Glutamatergic neuron (in vitro differentiated cells): ENCODE measurements at regions not wholly inside any gene's neighbourhood (a gene's known extent, or its start where the extent isn't known, plus 50 kb on each side); places are given as distances from the start of the nearest gene placed in this dataset.

Experiments
- DNase-seq: peaks from one replicate; pipeline ENCODE4 v3.0.0; 2022
- H3K27ac Mint-ChIP-seq: one replicate; pipeline ENCODE4 v1.8.0; 2020; ENCODE audit warnings: mild to moderate bottlenecking, mixed read lengths, inconsistent platforms; ENCODE audit not compliant: unreplicated experiment
- H3K27me3 Mint-ChIP-seq: one replicate; pipeline ENCODE4 v1.8.0; 2020; ENCODE audit warnings: mild to moderate bottlenecking, moderate library complexity, mixed read lengths, inconsistent platforms; ENCODE audit not compliant: unreplicated experiment
- H3K36me3 Mint-ChIP-seq: one replicate; pipeline ENCODE4 v1.8.0; 2020; ENCODE audit warnings: mild to moderate bottlenecking, mixed read lengths, inconsistent platforms; ENCODE audit not compliant: unreplicated experiment
- H3K4me1 Mint-ChIP-seq: one replicate; pipeline ENCODE4 v1.8.0; 2020; ENCODE audit warnings: mild to moderate bottlenecking, low read depth, mixed read lengths, inconsistent platforms; ENCODE audit not compliant: unreplicated experiment
- H3K4me3 Mint-ChIP-seq: one replicate; pipeline ENCODE4 v1.8.0; 2020; ENCODE audit warnings: mild to moderate bottlenecking, mixed read lengths, inconsistent platforms; ENCODE audit not compliant: unreplicated experiment
- H3K9me3 Mint-ChIP-seq: one replicate; pipeline ENCODE4 v1.8.0; 2020; ENCODE audit warnings: mild to moderate bottlenecking, moderate library complexity, mixed read lengths, inconsistent platforms; ENCODE audit not compliant: unreplicated experiment
- TF ChIP-seq, protein P1 (sequence below): fragments of 200-600 bp; sonication (generic); IDR thresholded peaks from one replicate; pipeline ENCODE4 v1.5.0; 2021; ENCODE audit not compliant: partially characterized antibody, unreplicated experiment

DNA sequence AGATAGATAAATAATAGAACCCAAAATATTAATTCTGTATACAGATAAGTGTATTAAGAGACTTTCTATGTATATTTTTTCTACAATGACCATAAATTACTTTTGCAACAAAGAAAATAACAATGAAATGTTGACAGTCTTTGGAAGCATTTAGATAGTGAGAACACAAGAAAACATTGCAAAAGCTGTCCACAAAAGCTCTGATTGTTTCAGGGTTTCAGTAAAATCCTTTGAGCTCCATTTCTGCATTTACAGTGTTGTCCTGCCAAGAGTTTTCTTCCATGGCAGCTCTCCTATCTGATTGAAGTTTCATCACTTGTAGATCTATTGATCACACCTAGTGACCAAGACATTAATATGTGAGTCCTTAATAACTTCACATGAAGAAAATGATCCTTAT lies 321.8 kb downstream of the GPR37 start:
- TF ChIP-seq, protein P1, sequence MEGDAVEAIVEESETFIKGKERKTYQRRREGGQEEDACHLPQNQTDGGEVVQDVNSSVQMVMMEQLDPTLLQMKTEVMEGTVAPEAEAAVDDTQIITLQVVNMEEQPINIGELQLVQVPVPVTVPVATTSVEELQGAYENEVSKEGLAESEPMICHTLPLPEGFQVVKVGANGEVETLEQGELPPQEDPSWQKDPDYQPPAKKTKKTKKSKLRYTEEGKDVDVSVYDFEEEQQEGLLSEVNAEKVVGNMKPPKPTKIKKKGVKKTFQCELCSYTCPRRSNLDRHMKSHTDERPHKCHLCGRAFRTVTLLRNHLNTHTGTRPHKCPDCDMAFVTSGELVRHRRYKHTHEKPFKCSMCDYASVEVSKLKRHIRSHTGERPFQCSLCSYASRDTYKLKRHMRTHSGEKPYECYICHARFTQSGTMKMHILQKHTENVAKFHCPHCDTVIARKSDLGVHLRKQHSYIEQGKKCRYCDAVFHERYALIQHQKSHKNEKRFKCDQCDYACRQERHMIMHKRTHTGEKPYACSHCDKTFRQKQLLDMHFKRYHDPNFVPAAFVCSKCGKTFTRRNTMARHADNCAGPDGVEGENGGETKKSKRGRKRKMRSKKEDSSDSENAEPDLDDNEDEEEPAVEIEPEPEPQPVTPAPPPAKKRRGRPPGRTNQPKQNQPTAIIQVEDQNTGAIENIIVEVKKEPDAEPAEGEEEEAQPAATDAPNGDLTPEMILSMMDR = no peak
- Mint-ChIP-seq H3K27ac (no peak overlapping the region), H3K36me3 (no peaks in the 10 kb centered on the region), H3K9me3 (no peaks in the 10 kb centered on the region), H3K4me1 (no peaks in the 10 kb centered on the region), H3K27me3 (no peaks in the 10 kb centered on the region), H3K4me3 (no peak overlapping the region)
- no peak for DNase-seq

DNA sequence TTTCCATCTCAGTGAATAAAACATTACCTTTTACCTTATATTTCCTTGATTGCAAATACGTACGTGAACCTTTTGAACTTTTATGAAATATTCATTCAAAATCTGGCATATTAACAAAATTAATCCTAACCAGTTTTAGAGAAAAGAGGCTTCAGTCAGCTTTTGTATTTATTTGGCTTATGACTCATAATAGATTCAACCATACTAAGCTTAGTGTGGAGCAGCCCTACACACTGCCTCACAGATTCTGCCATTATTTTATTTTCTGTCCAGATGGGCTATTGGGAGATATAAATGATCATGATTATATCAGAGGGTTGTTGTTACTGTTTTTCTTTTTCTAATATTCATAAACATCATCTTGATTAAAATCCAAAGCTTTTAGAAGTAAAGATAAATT lies 325.5 kb downstream of the GPR37 start:
- Mint-ChIP-seq H3K4me3 (no peak overlapping the region), H3K36me3 (no peaks in the 10 kb centered on the region), H3K9me3 (no peaks in the 10 kb centered on the region), H3K27ac (no peak overlapping the region), H3K27me3 (no peaks in the 10 kb centered on the region), H3K4me1 (no peaks in the 10 kb centered on the region)
- DNase-seq = no peak
- TF ChIP-seq, protein P1 = no peak

DNA sequence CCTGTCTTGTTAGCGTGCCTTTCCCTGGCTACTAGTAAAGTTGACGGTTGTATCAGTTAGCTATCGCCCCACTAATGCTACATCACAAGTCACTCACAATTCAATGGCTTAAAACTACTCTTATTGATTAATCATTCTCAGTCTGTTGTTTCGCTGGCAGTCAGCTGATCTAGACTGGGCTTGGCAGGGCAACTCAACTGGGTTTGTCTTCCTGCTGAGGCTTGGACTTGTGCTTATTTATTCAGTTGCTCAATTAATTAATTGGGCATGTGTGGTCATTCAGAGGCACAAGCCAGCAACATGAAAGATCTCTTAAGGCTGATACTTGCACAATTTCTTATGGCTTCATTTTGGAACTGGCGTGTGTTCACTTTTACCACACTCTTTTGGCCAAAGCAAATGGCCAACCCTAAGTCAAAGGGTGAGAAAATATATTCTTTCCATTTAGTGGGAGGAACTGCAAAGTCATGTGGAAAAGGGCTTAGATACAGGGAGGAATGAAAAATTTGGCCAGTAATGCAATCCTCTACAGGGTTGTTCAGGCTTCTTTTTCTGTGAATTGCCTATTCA lies 333.5 kb downstream of the GPR37 start:
- Mint-ChIP-seq H3K4me1 (no peaks in the 10 kb centered on the region), H3K36me3 (no peaks in the 10 kb centered on the region), H3K27ac (no peak overlapping the region), H3K4me3 (no peak overlapping the region), H3K27me3 (no peaks in the 10 kb centered on the region), H3K9me3 (no peaks in the 10 kb centered on the region)
- DNase-seq = no peak
- TF ChIP-seq, protein P1 = no peak

DNA sequence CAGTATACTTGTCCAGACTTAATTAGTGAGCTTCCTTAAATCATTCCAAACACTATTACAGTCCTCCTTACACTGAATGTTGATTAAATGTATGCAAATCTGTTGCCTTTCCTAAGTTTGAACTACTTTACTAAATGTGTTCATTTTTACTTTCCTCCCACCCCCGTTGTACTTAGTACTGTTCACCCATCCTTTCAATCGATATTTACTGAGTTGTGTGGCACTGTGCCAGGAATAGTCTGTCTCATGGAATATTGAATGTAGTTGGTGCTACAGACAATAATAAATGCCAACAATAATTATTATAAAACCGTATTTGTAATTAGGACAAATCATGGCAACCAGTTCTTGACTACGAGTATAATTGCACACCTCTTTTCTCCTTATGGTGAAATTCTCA lies 335.7 kb downstream of the GPR37 start:
- Mint-ChIP-seq H3K4me1 (no peaks in the 10 kb centered on the region), H3K9me3 (no peaks in the 10 kb centered on the region), H3K4me3 (no peak overlapping the region), H3K27me3 (no peaks in the 10 kb centered on the region), H3K36me3 (no peaks in the 10 kb centered on the region), H3K27ac (no peak overlapping the region)
- TF ChIP-seq, protein P1 = no peak
- DNase-seq = no peak

DNA sequence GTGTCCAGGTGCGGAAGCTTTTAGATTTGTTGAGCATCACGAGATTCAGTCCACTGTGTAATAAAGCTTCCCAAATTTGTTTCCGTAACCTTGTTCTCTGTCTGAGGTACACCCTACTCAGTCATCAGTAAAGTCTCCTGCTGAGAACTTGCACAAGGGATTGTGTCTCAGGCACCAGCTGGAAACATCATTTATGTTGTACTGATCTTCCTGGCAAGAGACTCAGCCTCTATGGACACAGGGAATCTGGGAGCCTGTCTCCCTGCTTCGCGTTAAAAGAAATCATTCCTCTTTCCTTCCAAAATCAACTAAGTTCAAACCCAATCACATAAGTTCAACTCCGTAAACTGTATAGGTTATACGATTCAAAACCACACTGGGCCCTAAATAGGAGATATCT lies 336.8 kb downstream of the GPR37 start:
- no peak overlapping the region for H3K27ac Mint-ChIP-seq
- H3K9me3 Mint-ChIP-seq = no peaks in the 10 kb centered on the region
- no peaks in the 10 kb centered on the region for H3K27me3 Mint-ChIP-seq
- H3K4me3 Mint-ChIP-seq = no peak overlapping the region
- DNase-seq = no peak
- no peaks in the 10 kb centered on the region for H3K36me3 Mint-ChIP-seq
- TF ChIP-seq, protein P1 = no peak
- no peaks in the 10 kb centered on the region for H3K4me1 Mint-ChIP-seq
